Epithelial cell of proximal tubule (primary cell): ENCODE measurements at regions not wholly inside any gene's neighbourhood (a gene's known extent, or its start where the extent isn't known, plus 50 kb on each side); places are given as distances from the start of the nearest gene placed in this dataset.
"Not testable (repeated sequence)": the region's sequence is repeated elsewhere in the genome, so short reads cannot be mapped to it uniquely, and the experiment has no call there.

Experiments used
- DNase-seq: peaks from one replicate; pipeline ENCODE4 v3.0.0-alpha.2; 2011; ENCODE audit warnings: low read depth
- H3K4me3 ChIP-seq: 2 replicates; pipeline ENCODE4 v1.5.1; 2011; ENCODE audit warnings: low read depth, mild to moderate bottlenecking, low read length
- CTCF ChIP-seq: conservative IDR thresholded peaks from 2 replicates; pipeline ENCODE4 v1.5.1; 2012; ENCODE audit warnings: low read depth, mild to moderate bottlenecking, low read length

GRCh38 chr9:26613851-26614350, 278.7 kb downstream of the CAAP1 start:
- TF ChIP-seq CTCF, result peak; percentile 20
- DNase-seq, H3K4me3 ChIP-seq: not testable (repeated sequence)

- H3K4me3 ChIP-seq, result no peak overlapping the region
- no peak for DNase-seq
- no peak for TF ChIP-seq CTCF
Observed at GRCh38 chr9:26612211-26612610, 280.4 kb downstream of the CAAP1 start.

- no peak overlapping the region for H3K4me3 ChIP-seq
- TF ChIP-seq CTCF, result no peak
- DNase-seq, result no peak
Observed at GRCh38 chr9:26606756-26607155, 285.8 kb downstream of the CAAP1 start.

- no peak overlapping the region for H3K4me3 ChIP-seq
- no peak for TF ChIP-seq CTCF
- DNase-seq, result no peak
Observed at GRCh38 chr9:26605367-26605766, 287.2 kb downstream of the CAAP1 start.

GRCh38 chr9:26604076-26604662, 288.4 kb downstream of the CAAP1 start:
- no peak for TF ChIP-seq CTCF
- no peak overlapping the region for H3K4me3 ChIP-seq
- no peak for DNase-seq

GRCh38 chr9:26603617-26604016, 289.0 kb downstream of the CAAP1 start:
- DNase-seq, result no peak
- no peak for TF ChIP-seq CTCF
- no peak overlapping the region for H3K4me3 ChIP-seq

GRCh38 chr9:26597542-26598149, 295.0 kb downstream of the CAAP1 start:
- no peak for TF ChIP-seq CTCF
- H3K4me3 ChIP-seq, result no peak overlapping the region
- no peak for DNase-seq
